ENCODE measurements at regions not wholly inside any gene's neighbourhood (a gene's known extent, or its start where the extent isn't known, plus 50 kb on each side); places are given as distances from the start of the nearest gene placed in this dataset.
"Not testable (repeated sequence)": the region's sequence is repeated elsewhere in the genome, so short reads cannot be mapped to it uniquely, and the experiment has no call there.

DNA sequence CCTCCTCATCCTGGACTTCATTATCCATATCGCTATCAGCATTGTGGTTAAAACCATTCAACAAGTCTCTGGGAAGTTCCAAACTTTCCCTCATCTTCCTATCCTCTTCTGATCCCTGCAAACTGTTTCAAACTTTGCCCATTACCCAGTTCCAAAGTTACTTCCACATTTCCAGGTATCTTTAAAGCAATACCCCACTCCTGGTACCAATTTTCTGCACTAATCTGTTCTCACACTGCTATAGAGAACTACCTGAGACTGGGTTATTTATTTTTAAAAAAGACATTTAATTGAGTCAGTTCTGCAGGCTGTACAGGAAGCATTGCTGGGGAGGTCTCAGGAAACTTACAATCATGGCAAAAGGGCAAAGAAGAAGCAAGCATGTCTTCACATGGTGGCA lies 147.3 kb downstream of the ARL4A start:
- DNase-seq = no peak

- DNase-seq = no peak
Measured at GRCh38 chr7:12839508-12840153, 152.2 kb downstream of the ARL4A start.

DNA sequence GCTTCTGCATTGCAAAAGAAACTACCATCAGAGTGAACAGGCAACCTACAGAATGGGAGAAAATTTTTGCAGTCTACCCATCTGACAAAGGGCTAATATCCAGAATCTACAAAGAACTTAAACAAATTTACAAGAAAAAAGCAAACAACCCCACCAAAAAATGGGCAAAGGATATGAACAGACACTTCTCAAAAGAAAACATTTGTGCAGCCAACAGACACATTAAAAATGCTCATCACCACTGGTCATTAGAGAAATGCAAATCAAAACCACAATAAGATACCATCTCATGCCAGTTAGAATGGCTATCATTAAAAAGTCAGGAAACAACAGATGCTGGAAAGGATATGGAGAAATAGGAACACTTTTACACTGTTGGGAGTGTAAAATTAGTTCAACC lies 157.3 kb downstream of the ARL4A start:
- DNase-seq = not testable (repeated sequence)

DNA sequence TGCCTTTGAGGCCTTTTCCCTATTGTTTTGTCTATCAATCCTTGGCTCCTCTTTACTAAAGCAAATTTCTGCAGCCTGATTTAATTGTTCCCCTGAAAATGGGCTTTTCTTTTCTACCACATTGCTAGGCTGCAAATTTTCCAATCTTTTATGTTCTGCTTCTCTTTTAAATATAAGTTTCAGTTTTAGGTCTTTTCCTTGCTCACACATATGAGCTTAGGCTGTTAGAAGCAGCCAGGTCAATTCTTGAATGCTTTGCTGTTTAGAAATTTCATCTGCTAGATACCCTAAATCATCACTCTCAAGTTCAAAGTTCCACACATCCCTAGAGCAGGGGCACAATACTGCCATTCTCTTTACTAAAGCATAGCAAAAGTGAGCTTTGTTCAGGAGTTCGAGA lies 159.6 kb downstream of the ARL4A start:
- DNase-seq = no peak

GRCh38 chr7:12851142-12851541 lies 163.7 kb downstream of the ARL4A start:
- DNase-seq = no peak

DNA sequence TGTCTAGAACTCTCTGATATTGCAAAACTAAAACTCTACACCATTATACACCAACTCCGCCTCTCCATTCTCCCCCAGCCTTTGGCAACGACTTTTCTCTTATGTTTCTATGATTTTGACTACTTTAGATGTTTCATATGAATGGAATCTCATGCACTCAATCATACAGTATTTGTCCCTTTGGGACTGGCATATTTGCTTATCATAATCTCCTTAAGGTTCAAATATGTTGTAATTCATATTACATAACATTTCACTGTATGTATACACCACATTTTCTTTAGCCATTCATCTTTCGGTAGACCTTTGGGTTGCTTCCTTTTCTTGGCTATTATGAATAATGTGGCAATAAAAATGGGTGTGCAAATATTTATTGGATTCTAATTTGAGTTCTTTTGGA lies 164.4 kb downstream of the ARL4A start:
- DNase-seq = no peak

DNA sequence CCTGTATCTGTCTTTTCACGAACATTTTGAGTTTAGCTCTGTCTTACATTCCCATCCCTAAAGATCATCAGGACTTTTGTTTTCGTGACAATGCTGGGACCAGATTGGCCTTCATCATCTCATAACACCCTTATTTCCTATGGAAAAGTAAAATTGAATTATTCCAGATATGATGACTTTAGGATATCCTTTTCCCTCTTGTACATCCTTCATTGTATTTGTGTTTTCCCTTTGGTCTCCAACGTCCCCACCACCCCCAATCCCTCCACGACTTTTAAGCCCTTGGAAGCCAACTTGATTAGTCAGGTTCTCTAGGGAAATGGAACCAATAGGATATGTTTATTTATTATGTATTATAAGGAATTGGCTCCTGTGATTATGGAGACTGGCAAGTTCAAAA lies 167.6 kb downstream of the ARL4A start:
- no peak for DNase-seq

DNA sequence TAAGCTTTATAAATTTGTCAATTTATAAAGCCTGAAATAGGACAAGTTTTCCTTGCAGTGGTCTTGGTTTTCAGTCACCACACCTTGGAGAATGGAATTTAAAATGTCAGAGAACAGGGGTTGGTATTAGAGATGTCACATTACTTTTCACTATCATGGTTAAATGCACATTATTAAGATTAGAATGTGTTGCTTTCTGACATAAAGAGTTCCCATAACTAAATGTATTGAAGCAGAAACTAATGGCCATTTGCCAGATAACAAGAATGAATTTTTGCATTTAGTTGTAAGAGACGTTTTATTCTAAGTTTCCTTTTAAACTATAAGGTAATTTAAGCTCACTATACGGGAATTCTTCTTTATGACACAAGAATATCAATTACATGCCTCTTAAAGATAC lies 172.3 kb downstream of the ARL4A start:
- DNase-seq = no peak

DNA sequence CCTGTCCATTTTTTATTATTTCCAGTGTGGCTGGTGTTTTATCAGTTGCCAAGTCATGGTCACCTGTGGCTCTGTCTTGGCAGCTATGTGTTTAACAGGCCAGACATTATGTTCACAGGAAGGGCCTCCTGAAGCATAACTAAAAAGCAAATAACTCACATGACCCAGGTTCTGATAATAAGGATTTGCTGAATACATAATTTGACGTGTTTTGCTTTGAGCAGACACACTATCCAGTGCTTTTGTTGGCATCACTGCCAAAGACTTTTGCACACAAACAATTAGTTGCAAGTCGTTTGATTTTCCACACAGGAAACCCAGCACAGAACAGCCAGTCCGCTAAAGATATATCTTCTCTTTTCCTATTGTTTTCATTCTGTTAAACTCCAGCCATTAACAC lies 173.6 kb downstream of the ARL4A start:
- DNase-seq = no peak

DNA sequence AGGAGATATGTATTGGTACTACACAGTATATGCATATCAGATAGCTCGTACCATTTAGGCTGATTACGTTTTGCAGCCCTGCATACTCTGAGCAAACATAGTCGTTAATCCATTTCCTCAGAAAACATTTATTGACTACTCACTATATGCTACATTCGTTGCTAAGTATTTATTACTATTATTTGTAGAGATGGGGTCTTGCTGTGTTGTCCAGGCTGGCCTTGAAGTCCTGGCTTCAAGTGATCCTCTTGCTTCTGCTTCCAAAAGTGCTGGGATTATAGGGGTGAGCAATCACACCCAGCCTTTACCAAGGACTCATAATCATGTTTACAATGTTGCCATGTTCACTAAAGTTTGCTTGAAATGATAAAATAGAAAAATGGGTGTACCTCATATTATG lies 174.7 kb downstream of the ARL4A start:
- no peak for DNase-seq

DNA sequence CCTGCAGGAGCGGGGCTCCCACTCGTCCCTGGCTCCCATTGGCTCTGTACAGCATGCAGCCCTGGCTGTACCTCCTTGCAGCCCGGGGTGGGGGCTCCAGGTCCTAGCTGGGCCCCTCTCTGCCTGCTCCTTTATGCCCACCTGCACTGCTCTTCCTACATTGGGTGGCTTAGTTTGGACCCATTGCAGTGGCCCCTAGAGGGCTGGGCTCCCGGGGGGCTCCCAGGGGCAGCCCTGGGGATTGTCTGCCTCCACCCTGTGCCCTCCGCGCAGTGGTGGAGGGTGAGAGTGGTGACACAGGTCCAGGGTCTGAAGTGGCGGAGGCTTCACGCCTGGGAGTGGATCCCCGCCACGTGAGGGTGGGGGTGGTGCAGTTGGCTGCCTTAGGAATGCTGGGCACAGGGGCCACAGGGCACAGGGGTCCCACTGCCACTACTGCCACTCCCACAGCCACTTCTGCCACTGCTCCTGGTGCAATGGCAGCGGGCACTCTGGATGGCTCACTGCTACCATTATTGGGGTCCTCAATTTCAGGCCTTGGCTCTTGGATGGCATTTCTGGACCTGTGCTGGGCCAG lies 177.1 kb downstream of the ARL4A start:
- DNase-seq = no peak

- no peak for DNase-seq
Measured at GRCh38 chr7:12865593-12865992, 178.2 kb downstream of the ARL4A start.

GRCh38 chr7:12866207-12866606 lies 178.8 kb downstream of the ARL4A start:
- DNase-seq = no peak

DNA sequence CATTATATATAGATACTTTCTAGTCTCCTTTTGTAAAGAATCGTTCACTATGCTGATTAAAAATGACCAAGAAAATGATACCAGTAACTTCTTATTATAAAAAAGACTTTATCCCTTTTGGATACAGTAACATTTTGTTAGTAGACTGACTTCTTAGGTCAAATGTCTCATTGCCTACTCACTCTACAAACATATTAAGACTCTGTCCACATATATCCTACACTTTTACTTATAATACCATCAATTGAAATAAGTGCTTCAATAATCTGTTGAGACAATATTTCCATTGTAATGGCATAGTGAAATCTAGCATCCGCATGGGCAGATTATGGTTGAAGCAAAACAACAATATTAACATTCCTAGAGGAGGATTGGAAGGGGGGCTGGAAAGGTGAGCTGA lies 180.6 kb downstream of the ARL4A start:
- no peak for DNase-seq

DNA sequence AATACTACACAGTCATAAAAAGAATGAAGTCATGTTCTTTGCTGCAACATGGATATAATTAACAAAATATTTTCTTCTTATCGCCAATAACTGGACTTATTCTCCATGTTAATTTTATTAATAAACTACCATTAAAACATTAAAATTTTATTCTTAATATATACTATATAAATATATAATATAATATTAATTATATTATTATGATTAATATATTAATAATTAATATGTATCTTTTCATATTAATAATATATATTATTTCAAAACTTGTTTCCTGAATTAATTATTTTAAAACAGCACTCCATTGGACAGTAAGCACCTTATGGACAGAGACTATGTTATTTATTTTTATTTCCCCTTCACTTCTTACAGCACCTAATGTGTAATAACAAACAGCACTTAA lies 182.8 kb downstream of the ARL4A start:
- no peak for DNase-seq

DNA sequence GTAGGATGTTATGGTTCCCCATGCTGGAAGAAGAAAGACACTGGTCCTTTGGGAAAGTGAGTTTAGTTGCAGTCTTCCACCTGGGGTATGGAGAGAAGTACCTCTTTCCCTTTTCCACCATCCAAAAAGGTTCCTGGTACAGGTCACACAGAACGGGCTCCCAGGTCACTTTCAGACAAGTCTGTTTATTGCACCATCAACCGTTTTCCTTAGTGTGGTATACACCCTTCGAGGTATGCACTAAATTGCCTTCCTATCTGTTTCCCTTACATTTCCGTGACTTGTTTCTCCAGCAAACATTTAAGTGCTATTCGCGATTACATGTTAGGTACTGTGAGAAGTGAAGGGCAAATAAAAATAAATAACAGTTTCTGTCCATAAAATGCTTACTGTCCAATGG lies 185.1 kb downstream of the ARL4A start:
- no peak for DNase-seq

GRCh38 chr7:12873571-12873970 lies 186.1 kb downstream of the ARL4A start:
- DNase-seq = no peak

GRCh38 chr7:12879139-12879538 lies 191.7 kb downstream of the ARL4A start:
- DNase-seq = no peak

GRCh38 chr7:12881712-12882111 lies 194.3 kb downstream of the ARL4A start:
- no peak for DNase-seq

DNA sequence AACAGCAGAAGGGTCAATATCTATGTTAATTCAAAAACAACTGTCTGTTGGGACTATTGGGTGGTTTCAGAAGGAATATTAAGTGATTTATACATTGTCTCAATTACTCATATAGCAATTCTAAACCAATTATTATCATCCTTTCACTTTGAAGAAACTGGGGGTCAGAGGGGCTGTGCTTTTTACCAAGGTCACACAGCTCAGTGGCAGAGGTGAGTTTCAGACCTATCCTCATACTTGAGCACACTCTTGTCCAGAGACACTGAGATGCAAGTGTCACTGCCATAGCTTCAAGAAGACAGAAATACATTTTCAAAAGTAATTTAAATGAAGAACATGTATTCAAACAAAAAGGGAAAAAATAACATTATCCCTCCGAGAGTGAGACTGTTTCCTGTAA lies 195.3 kb downstream of the ARL4A start:
- DNase-seq = no peak

DNA sequence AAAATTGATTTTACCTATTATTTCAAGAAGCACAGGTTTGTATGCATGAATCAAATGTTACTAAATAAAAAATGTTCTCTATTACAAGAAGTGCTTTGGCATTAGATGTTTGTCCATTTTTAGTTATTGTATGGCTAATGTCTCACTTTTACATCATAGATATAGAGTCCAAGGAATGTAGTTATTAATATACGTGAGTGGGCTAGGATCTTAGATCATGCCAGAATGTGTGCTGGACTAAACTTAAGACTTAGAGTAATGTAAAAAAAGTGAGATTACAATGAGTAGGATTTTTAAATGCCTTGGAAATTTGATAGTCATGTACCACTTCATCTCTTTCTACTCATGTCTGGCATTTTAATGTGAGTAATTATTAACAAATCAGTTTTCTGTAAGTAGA lies 196.6 kb downstream of the ARL4A start:
- no peak for DNase-seq

DNA sequence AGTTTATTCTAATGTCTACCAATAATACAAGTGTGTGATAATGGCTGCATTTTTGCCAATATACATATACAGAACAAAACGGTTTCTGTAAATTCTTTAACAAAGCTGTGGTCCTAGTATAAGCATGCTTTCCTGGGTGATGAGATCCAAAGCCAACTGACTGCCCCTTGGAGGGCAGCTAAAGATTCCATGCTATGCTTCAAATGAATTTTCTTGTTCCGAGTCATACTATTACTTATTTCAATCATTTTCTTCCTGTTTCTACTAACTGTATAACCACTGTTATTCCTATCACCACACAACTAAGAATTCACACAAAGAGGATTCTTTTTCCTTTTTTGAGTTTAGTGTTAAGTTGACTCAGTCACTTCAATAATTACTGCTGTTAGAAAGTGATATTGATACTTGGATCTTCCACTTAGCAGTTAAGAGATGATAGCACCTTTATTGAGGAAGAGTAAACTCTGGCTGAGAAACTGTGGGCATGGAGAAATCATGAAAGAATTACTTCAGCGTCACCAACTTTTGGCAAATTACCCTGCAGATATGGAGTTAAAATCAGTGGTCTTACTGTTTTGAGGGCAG lies 197.5 kb downstream of the ARL4A start:
- DNase-seq = no peak

GRCh38 chr7:12888717-12889116 lies 201.3 kb downstream of the ARL4A start:
- no peak for DNase-seq

DNA sequence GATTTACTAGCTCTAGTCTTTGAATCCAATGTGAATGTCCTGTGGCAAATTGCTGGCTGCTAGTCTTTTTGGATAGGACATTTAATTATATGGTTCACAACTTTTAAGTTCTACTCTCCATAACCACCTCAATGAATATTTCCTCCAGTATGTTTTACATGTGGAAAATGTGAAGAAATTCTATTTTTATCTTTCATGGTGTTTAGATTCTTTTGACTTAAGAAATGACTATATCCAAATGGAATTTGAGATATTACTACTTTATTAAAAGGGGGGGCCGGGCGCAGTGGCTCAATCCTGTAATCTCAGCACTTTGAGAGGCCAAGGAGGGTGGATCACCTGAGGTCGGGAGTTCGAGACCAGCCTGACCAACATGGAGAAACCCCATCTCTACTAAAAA lies 202.0 kb downstream of the ARL4A start:
- no peak for DNase-seq

- DNase-seq = no peak
Measured at GRCh38 chr7:12890586-12890985, 203.2 kb downstream of the ARL4A start.
